Glomerular endothelial cell (primary cell): ENCODE measurements at regions not wholly inside any gene's neighbourhood (a gene's known extent, or its start where the extent isn't known, plus 50 kb on each side); places are given as distances from the start of the nearest gene placed in this dataset.

ENCODE experiments used
- DNase-seq: peaks from one replicate; pipeline ENCODE4 v3.0.0-alpha.2; 2011; ENCODE audit warnings: low read depth, low spot score; ENCODE audit errors: extremely low read depth

DNA sequence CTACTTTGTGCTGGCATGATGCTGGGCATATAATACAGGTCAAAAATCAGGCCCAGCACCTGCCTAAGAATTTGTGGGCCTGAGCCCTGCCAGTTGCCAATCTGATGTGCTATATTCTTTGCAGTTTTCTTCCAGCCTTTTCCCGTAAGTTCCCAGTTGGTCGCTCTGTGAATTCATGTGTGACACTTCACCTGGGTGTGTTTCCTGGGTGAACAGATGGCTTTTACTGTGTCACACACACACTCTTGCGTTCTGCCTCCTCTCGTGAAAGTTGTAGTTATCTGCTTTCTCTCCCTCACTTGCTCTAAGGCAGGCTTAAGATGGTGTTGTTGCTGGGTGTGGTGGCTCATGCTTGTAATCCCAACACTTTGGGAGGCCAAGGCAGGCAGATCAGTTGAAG lies 153.5 kb upstream of the DMRT1 start:
- DNase-seq: no peak

DNA sequence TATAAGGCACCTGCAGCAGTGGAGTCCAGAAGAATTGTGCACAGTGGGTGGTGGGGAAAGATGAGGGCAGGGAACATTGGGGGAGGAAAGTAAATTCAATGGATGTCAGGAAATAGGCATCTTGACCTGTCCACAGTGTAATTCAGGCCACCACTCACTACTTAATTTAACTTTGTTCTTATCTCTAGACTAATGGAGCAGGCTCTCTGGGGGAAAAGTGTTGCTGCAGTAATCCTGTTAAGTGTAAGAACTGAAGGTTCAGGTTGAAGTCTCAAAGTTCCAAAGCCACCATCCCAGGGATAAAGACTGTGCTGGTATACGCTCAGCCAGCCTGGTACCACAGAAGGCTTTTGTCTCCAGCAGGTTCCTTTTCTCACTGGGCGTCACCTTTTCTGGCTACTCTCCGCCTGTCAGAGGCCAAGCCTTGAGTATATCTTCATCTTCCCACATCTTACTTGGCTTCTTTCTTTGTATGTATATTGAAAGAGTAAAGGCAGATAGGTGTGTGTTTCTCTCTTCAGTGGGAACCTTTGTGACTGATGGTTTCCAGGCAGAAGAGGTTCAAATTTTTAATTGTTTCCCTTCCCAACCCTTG lies 150.9 kb upstream of the DMRT1 start:
- DNase-seq: no peak

DNA sequence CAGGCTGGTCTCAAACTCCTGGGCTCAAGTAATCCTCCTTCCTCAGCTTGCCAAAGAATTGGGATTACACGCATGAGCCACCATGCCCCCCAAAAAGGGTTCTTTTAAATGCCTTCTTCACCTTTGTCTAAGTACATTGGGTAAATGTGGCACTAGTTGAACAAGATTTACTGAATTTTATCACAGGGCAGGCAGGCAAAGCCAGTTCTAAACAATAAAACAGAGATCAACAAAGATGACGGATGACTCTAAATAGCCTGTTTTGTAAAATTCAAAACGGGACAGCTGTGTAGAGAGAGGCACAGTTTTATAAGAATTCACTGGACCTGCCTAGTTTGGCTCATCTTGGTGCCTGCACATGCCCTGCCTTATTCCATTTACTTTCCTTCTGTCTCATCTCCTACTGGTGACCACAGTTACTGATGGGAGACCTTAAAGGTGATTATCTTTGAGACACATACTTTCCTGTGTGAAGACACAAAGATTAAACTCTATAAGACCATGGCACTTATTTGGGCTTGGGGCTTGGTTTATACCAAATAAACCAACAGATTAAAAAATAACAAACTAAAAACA lies 149.6 kb upstream of the DMRT1 start:
- DNase-seq: no peak

DNA sequence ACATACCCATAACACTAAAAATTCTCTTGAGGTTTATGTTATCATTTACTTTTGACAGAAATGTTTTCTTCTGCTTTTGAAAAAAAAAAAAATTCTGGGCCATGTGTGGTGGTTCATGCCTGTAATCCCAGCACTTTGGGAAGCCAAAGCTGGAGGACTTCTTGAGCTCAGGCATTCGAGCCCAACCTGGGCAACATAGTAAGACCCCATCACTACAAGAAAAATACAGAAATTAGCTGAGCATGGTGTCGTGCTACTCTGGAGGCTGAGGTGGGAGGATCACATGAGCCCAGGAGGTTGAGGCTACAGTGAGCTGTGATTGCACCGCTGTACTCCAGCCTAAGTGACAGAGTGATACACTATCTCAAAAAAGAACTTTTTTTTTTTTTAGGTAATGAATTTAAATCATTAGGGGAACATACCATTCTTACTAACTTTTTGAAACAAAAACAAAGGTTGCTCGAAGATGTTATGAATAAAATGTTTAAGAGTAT lies 148.8 kb upstream of the DMRT1 start:
- DNase-seq: no peak

DNA sequence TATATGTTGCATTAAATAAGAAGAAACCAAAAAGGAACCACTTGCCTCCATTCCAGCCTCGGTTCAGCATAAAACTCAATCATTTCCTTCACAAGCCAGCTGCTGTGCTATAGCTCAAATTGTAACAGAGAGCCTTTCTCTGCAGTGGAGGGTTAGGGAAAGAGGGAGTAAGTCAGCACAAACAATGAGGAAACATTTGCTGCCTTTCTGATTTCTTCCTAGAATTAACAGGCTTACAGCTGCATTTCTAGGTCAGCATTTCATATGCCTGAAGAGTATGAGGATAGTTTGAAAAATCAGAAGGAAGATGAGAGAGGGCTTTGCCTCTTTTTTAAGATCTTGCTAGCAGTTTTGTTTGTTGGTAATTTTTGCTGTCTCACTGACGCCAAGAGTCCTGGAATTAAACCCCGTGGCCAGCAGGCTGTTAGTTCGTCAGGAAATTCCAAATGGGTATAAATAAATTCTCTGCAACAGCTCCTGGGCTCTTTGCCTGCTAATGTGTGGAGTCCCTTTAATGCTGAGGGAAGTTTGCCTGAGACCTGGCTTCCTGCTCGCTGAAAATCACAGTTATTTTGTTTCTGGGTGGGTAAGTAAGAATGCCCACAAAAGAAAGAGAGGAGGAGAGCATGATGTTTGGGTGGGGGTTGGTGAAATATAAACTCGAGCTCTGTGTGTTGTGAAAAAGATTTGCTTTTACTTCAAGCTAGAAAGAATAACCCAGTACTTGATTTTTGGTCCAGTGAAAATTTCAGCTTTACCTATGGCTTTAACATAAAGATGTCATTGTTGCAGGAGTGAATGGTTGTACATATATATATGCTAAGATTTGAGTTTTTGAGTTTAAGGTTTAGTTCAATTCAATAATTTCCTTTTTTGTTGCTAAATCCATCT lies 148.1 kb upstream of the DMRT1 start:
- DNase-seq: no peak

DNA sequence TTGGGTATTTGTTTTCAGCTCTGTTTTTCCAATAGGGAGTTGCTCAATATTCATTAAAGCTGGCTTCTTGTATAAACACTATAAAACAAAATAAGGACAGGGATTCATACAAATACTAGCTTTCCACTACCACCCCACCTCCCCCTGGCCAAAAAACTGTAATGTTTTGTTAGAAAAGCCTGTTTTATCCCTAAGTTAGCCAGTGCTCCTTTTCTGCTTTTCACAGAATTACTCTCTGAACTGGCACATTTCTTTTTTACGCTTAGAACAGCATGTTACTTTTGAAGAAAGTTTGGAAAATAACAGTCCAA lies 147.4 kb upstream of the DMRT1 start:
- no peak for DNase-seq

DNA sequence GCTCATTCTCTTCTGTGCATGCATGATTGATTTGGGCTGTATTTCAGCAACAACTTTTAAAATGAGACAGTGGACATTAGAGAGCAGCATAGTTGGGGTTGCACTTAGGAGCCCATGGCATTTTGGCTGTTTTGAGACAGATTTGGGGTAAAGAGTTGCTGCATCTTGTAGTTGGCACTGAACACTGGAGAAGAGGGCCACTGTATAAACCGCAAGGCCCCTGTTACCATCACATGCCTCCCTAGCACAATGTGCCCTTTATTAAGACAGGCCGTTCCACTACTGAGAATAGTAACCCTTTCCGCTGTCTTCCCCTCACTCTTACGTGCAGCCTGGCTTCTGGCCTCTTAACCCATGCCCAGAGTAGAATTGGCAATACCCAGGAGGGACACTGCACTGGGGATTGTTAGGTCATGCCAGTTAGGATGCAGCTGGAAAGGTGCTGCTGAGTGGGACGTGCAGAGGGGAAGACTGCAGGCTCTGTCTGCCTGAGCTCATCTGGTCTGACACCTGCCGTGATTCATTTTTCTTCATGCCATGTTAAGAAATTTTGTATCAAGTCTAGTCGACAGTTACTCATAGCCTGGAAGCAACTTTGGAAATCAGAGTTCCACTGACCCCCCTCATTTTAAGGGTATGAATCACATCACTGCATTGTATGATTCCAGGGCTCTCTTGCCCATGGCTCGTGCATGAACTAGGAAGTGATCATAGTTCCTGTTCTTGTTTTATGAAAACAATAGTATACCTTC lies 146.9 kb upstream of the DMRT1 start:
- DNase-seq: no peak

DNA sequence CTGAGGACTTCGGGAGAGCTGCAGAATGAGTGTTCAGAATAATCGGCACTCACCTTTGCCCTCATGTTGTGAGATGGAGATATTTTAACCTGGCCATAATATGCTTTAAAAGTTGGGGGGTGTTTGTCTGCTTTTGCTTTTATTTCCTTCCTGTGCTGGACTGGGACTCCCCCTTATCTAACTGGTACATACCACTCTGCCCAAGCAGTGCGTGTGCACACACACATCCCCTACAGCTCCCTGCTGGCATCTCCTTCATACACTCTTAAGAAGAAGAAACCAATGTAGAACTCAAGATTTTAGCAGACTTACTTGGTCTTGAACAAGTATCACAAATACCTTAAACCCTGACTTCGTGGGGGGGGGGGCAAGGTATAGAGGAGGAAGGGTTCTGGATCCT lies 146.2 kb upstream of the DMRT1 start:
- DNase-seq: no peak

DNA sequence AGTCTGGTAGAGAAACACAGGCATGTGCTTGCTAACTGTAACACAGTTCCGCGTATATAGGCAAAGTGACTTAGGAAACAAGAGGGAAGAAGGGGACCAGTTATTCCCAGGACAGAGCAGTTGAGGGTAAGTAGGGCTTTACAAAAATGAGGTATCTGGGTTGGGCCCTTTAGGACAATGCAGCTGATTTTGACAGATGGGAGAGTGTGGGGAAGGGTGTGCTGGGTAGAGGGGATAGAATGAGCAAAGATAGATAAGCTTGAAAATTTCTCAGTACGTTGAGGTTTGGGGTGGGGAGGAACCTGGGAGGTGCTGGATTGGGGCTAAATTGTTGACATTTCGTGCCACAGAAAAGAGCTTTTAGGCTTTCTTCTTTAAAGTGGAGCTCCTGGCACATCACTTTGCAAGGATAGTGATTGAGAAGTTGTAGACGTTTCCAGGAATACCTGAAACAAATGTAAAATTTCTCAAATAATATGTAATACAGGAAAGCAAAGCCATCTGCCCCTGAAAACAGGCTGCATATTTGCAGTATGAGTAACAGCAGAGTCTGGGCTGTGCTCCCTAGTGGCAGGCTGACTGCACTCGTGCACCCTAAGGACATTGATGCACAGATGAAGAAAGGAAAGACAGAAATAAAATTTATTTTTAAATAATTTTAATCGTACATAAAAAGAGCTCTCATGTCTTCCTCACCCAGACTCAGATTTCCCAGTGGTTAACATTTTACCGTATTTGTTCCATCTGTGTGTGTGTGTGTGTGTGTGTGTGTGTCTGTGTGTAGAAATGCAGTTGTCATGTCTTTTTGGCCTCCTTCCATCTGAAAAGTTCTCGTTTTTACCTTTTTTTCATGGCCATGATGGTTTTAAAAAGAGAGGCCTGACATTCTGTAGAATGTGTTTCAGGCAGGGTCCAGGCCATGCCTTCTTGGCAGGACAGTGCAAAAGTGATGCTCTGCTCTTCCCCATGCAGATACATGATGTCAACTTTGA lies 144.9 kb upstream of the DMRT1 start:
- DNase-seq: no peak

DNA sequence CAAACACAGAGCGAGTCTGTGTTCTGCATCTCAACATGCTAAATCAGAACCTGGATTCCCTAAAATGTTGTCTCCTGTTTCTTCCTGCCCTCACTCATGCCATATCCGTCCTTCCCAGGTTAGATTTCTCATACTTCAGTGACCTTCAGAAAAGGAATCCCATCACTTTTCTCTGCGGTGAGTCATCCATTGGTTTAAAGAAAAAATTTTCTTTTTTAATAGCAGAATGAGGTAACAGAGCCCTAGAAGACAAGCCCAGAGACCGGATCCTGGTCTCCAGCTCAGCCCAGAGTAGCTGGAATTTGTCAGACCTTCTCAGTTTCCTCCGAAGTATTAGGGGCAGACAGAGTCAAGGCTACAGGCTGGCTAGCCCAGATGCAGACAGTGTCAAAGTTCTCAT lies 143.2 kb upstream of the DMRT1 start:
- no peak for DNase-seq

DNA sequence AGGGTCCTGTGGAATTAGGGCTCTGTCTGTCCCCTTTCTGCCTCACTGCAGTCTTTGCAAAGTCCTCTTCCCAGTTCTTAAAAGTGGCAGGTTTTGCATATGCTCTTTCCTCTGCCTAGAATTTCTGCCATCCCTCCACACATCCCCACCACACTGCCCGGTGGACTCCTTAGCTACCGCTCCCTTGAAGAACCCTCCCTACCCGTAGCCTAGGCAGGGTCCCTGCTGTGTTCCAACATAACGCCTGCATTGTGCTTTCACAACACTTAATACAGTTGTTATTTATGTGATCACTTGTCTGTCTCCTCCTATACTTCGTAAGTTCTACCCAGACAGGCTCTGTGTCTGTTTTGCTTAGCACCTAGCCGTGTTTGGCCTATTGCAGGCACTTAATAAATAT lies 142.5 kb upstream of the DMRT1 start:
- no peak for DNase-seq

DNA sequence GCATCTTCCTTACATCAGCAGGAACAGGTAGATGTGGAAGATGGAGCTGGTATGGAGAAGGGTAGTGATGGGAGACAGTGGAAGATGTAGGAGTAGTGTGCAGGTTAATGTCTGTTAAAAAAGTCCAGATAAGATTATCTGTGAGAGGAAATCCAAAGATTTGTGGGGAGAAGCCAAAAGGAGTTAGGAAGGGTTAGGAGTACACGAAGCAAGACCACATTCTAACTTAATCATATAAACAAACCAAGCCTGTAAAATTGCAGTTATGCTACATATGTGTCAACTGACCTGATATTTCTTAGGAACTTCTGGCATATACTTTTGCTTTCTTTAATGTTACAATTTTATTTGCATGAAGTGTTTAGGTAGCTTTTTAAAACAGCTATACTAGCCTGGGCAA lies 142.1 kb upstream of the DMRT1 start:
- no peak for DNase-seq

DNA sequence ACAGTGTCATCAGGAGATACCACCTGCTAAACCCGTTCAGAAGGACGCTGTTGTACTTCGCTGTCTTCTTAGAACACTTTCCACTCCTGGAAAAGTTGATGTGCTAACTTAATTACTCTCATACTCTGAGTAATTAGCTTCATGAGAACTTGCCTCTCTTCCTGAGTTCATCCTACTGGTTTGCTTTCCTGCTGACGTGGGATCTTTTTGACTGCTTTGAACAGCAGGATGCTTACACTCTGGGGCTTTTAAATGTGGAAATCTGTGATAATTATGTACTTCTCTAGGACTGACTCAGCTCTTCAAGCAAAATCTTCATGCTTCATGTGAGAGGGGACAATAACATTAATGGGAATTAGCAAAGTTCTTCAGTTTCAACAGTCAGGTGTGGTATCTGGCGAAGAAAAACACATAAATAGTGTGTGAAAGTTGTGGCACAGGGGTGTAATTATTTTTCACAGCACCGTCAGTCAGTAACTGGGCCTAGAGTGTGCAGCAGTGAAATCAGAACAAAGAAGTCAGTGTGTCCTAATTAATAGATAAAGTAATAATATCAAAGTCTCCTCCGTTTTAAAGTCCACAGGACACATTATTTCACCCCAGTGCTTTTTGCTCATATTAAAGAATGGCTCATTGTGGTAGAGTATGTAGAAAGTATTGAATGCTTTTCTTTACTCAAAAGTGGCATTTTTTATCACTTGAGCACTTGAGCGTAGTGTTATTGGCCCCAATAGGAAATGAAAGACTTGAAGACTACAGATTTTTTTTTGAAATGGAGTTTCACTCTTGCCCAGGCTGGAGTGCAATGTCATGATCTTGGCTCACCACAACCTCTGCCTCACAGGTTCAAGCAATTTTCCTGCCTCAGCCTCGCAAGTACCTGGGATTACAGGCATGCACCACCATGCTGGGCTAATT lies 140.9 kb upstream of the DMRT1 start:
- DNase-seq: no peak

DNA sequence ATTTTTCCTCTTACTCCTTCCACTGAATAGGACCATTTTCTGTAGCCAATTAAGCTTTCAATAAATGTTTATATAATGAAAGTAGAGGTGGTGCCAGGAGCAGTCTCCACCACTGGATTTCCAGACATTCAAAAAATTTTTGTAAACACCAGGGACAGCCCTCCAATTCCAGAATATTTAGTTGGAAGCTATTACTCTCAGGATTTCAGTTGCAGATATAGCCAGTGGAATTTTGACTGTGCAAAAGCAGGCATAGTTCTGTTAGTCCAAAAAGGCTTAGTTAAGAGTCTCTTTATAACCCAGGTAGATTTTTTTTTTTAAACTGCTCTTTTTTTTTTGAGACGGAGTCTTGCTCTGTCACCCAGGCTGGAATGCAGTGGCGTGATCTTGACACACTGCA lies 138.1 kb upstream of the DMRT1 start:
- DNase-seq: no peak

DNA sequence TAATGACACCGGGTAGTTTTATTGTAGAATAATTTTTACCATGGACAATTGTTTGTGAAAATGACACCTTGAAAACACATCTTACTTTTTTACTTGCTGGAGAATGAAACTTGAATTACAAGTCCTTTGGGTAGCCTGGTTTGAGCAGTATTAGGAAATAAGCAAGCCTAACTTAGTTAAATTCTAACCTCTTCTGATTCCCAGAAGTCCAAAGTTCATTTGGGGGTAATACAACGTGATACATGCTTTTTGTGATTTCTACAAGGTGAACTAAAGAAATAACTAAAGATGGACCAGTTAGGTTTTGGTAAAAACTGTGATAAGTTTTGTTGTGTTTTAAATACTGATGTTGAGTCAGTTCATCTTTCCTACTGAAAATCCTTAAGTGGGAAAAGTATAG lies 135.4 kb upstream of the DMRT1 start:
- DNase-seq: no peak

DNA sequence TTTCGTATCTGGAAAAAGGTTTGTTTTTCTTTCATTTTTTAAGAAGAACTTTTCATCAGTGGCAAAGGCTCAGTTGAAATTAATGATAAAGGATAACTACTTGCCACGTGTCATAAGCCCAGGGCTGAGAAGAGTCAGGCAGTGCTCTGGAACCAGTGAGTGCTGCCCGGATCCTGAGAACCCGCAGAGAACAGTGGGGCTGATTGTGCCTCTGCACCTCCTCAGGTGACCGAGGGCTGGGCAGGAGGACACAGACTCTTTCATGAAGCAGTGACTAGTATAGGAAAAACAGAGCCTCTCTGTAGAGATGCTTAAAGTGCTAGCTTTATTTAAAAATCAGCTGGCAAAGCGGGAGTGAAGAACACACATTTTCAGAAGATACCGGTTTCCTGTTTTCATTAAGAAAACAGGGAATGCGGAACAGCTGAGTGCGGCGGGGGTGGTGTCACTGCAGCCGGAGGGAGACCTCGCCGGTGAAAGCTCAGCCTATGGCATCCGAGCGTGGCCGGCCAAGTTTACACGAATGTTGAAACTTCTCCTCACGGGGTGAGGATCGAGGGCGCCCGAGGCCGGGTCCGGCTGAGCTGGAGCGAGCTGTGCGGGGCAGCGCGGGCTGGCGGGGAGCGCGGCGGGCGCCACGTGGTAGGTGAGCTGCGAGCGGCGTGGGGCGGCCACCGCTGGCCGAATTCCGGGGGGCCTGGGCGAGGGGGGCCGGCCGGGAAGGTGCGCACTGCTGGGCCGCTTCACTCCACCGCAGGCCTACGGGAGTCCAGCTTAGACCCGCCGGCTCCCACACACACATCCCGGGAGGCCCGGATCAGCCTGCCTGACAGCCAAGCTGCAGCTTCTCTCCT lies 134.7 kb upstream of the DMRT1 start:
- no peak for DNase-seq

DNA sequence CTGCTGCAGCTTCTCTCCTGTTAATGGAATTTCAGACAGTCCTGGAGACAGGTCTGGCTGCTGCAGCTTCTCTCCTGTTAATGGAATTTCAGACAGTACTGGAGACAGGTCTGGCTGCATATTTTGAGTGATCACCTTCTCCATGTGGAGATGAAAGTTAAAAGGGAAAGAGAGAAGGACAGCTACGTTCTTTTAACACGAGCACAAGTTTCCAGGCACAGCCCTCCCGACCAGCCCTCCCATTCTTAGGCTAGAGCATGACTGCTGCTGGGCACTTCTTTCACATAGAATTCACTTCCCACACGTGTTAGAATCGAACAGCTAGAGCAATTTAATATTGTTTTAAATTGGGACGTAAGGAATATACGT lies 133.3 kb upstream of the DMRT1 start:
- DNase-seq: no peak
